ENCODE measurements at regions not wholly inside any gene's neighbourhood (a gene's known extent, or its start where the extent isn't known, plus 50 kb on each side); places are given as distances from the start of the nearest gene placed in this dataset.

GRCh38 chr21:26405735-26406361 lies 167.2 kb downstream of the CYYR1 start:
- TF ChIP-seq CTCF (IDR thresholded peaks at IDR 0.05) = no peak
- TF ChIP-seq POLR2A (IDR thresholded peaks at IDR 0.05) = no peak
